Natural killer cell (primary cell): ENCODE measurements at regions not wholly inside any gene's neighbourhood (a gene's known extent, or its start where the extent isn't known, plus 50 kb on each side); places are given as distances from the start of the nearest gene placed in this dataset.

Experiments used
- ATAC-seq, 3 donors: fragments of 150-1000 bp in 2 of 3; fragments of 200-7000 bp in 1 of 3; cut with Tn5 transposase; 1 replicate in 1 of 3; 2 replicates in 2 of 3; pipeline ENCODE4 v1.10.0; 2021; ENCODE audit warnings: mild to moderate bottlenecking in 2 of 3, moderate library complexity in 2 of 3
- DNase-seq, 2 donors: peaks; one replicate each; pipeline versions ENCODE4 v3.0.0 to v3.0.0-alpha.2; 2013 to 2021; ENCODE audit warnings: mixed read lengths in 1 of 2
- H3K27ac ChIP-seq: one replicate; pipeline ENCODE4 v1.5.1; 2013; ENCODE audit warnings: mild to moderate bottlenecking, low read length
- H3K27me3 ChIP-seq: one replicate; pipeline ENCODE4 v1.6.1; 2013; ENCODE audit warnings: low read length; ENCODE audit not compliant: control insufficient read depth, insufficient read depth
- H3K36me3 ChIP-seq: one replicate; pipeline ENCODE4 v1.6.1; 2013; ENCODE audit warnings: low read length; ENCODE audit not compliant: control insufficient read depth, insufficient read depth
- H3K4me1 ChIP-seq: one replicate; pipeline ENCODE4 v1.6.1; 2013; ENCODE audit warnings: low read length; ENCODE audit not compliant: control insufficient read depth, insufficient read depth
- H3K4me3 ChIP-seq: one replicate; pipeline ENCODE4 v1.5.1; 2013; ENCODE audit warnings: low read length
- H3K9me3 ChIP-seq: one replicate; pipeline ENCODE4 v1.6.1; 2013; ENCODE audit warnings: low read length; ENCODE audit not compliant: control insufficient read depth, insufficient read depth
- H3K27ac Mint-ChIP-seq, 2 donors: one replicate each; pipeline ENCODE4 v1.8.0; 2022; ENCODE audit warnings: mild to moderate bottlenecking in 2 of 2, mixed read lengths in 2 of 2, moderate library complexity in 1 of 2
- H3K27me3 Mint-ChIP-seq, 2 donors: one replicate each; pipeline ENCODE4 v1.8.0; 2022; ENCODE audit warnings: low read depth in 2 of 2, mixed read lengths in 2 of 2
- H3K36me3 Mint-ChIP-seq: one replicate; pipeline ENCODE4 v1.8.0; 2022; ENCODE audit warnings: mixed read lengths
- H3K4me1 Mint-ChIP-seq, 2 donors: one replicate each; pipeline ENCODE4 v1.8.0; 2022; ENCODE audit warnings: mixed read lengths in 2 of 2
- H3K4me3 Mint-ChIP-seq: one replicate; pipeline ENCODE4 v1.8.0; 2022; ENCODE audit warnings: mild to moderate bottlenecking, moderate library complexity, mixed read lengths
- H3K9me3 Mint-ChIP-seq, 2 donors: one replicate each; pipeline ENCODE4 v1.8.0; 2022; ENCODE audit warnings: mixed read lengths in 2 of 2
- CTCF ChIP-seq: fragments of 200-600 bp; IDR thresholded peaks from one replicate; pipeline ENCODE4 v1.8.0; 2022; ENCODE audit warnings: antibody characterized with exemption
- WGBS: methylation state at CpG from one replicate; pipeline ENCODE4 v1.1.7; 2013; ENCODE audit warnings: missing lambda C conversion rate; ENCODE audit not compliant: insufficient coverage; 5-methylcytosine and 5-hydroxymethylcytosine counted together
- intact Hi-C: fragments of 100-400 bp; cut with micrococcal nuclease; formaldehyde crosslinking; loops from one replicate; pipeline ENCODE4 v1.14.2; 2022

GRCh38 chr6:106866875-106867658 lies 107.5 kb downstream of the CD24 start:
- Mint-ChIP-seq H3K27me3 (peaks cover 0 to 5% of the 10 kb centered on the region in 2 donors), H3K4me3 (no peak overlapping the region), H3K4me1 (no peaks in the 10 kb centered on the region), H3K36me3 (no peaks in the 10 kb centered on the region), H3K9me3 (peaks cover 0 to 2% of the 10 kb centered on the region in 2 donors), H3K27ac (no peak overlapping the region)
- no peak for TF ChIP-seq CTCF
- WGBS: 90% methylated on average over 15 of the region's 15 CpGs
- DNase-seq (no peak), ATAC-seq (no peak)
- H3K9me3 ChIP-seq: no peaks in the 10 kb centered on the region
- no peaks in the 10 kb centered on the region for H3K27me3 ChIP-seq
- no peak overlapping the region for H3K27ac ChIP-seq
- H3K36me3 ChIP-seq: no peaks in the 10 kb centered on the region
- no peak overlapping the region for H3K4me3 ChIP-seq
- intact Hi-C loops: no loop called here
- no peaks in the 10 kb centered on the region for H3K4me1 ChIP-seq

- H3K27ac Mint-ChIP-seq: no peak overlapping the region
- Histone ChIP-seq H3K27me3 (no peaks in the 10 kb centered on the region), H3K36me3 (no peaks in the 10 kb centered on the region), H3K4me1 (no peaks in the 10 kb centered on the region), H3K27ac (no peak overlapping the region), H3K9me3 (peaks cover 5% of the 10 kb centered on the region), H3K4me3 (no peak overlapping the region)
- 89% methylated on average over 4 of the region's 4 CpGs for WGBS
- ATAC-seq: no peak
- H3K4me1 Mint-ChIP-seq: no peaks in the 10 kb centered on the region
- peaks cover 5 to 7% of the 10 kb centered on the region in 2 donors for H3K27me3 Mint-ChIP-seq
- intact Hi-C loops: no loop called here
- DNase-seq: no peak
- H3K36me3 Mint-ChIP-seq: no peaks in the 10 kb centered on the region
- peaks cover 0 to 2% of the 10 kb centered on the region in 2 donors for H3K9me3 Mint-ChIP-seq
- H3K4me3 Mint-ChIP-seq: no peak overlapping the region
- no peak for TF ChIP-seq CTCF
Observed at GRCh38 chr6:106862858-106863257, 111.7 kb downstream of the CD24 start.

- Mint-ChIP-seq H3K36me3 (no peaks in the 10 kb centered on the region), H3K4me1 (no peaks in the 10 kb centered on the region), H3K27me3 (peaks cover 5 to 7% of the 10 kb centered on the region in 2 donors), H3K27ac (no peak overlapping the region), H3K9me3 (peaks cover 0 to 2% of the 10 kb centered on the region in 2 donors), H3K4me3 (no peak overlapping the region)
- no peak for DNase-seq
- Histone ChIP-seq H3K27me3 (no peaks in the 10 kb centered on the region), H3K4me1 (no peaks in the 10 kb centered on the region), H3K9me3 (peaks cover 5% of the 10 kb centered on the region), H3K4me3 (no peak overlapping the region), H3K27ac (no peak overlapping the region), H3K36me3 (no peaks in the 10 kb centered on the region)
- intact Hi-C loops: no loop called here
- WGBS: 92% methylated on average over 4 of the region's 4 CpGs
- TF ChIP-seq CTCF: no peak
- no peak for ATAC-seq
Observed at GRCh38 chr6:106860940-106861339, 113.6 kb downstream of the CD24 start.

GRCh38 chr6:106858653-106859092 lies 115.9 kb downstream of the CD24 start:
- Histone ChIP-seq H3K4me1 (no peaks in the 10 kb centered on the region), H3K27me3 (no peaks in the 10 kb centered on the region), H3K9me3 (peaks cover 5% of the 10 kb centered on the region), H3K4me3 (no peak overlapping the region), H3K27ac (no peak overlapping the region), H3K36me3 (no peaks in the 10 kb centered on the region)
- no peak overlapping the region for H3K4me3 Mint-ChIP-seq
- 84% methylated on average over 3 of the region's 3 CpGs for WGBS
- H3K27ac Mint-ChIP-seq: no peak overlapping the region
- intact Hi-C loops: no loop called here
- TF ChIP-seq CTCF: no peak
- DNase-seq (no peak), ATAC-seq (no peak)
- H3K27me3 Mint-ChIP-seq: peaks cover 7 to 9% of the 10 kb centered on the region in 2 donors
- H3K36me3 Mint-ChIP-seq: no peaks in the 10 kb centered on the region
- H3K9me3 Mint-ChIP-seq: peaks cover 0 to 2% of the 10 kb centered on the region in 2 donors
- H3K4me1 Mint-ChIP-seq: no peaks in the 10 kb centered on the region
